ENCODE measurements at regions not wholly inside any gene's neighbourhood (a gene's known extent, or its start where the extent isn't known, plus 50 kb on each side); places are given as distances from the start of the nearest gene placed in this dataset.

DNA sequence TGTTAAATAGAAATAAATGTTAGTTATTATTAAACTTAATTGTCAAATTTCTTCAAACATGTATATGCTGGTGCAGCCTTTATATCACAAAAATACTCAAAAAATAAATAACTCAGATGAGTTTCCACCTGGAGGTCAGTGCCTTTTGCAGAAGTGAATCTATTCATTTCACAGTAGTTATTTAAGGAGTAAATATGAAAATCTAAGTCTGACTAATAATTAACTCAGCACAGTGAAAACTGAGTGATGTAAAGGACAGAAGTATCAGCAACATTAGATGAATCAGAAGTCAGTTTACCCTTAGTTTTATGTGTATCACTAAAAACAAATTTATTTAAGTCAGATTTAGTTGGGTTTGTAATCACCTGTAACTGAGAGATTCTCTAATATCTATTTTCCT, 2135.4 kb downstream of the MRPL39 start:
- H3K36me3 ChIP-seq (ENCODE audit: control insufficient read depth in 2 of 2, extremely low read depth in 1 of 2, insufficient read depth in 2 of 2, low read length in 2 of 2): no peaks in the 10 kb centered on the region
- no peaks in the 10 kb centered on the region for H4K20me1 ChIP-seq (replicated peaks; ENCODE audit: control insufficient read depth, extremely low read depth, insufficient read depth, low read length)
- H3K4me1 ChIP-seq (ENCODE audit: control insufficient read depth, extremely low read depth, insufficient read depth, low read length): no peaks in the 10 kb centered on the region
- no peaks in the 10 kb centered on the region for H3K9me3 ChIP-seq (replicated peaks; ENCODE audit: control insufficient read depth, insufficient read depth, low read length)
- no peak overlapping the region for H2AFZ ChIP-seq (ENCODE audit: low read depth, low read length)
- H3K79me2 ChIP-seq (ENCODE audit: control insufficient read depth, insufficient read depth, low read length): no peaks in the 10 kb centered on the region
- H3K9ac ChIP-seq (replicated peaks; ENCODE audit: extremely low read depth, insufficient read depth, low read length): no peak overlapping the region
- dilution Hi-C loops (cut with MboI; ENCODE audit: extremely low pct_ligation_motif_present, low sequenced_read_pairs): no loop called here
- ChIA-PET CTCF (no interaction called here), POLR2A (no interaction called here)
- no TSS peak for BruUV-seq (replicated peaks)
- H3K27ac ChIP-seq (ENCODE audit: insufficient read depth, low read depth, low read length): no peak overlapping the region
- FAIRE-seq: no peak
- no peak overlapping the region for H3K4me3 ChIP-seq (replicated peaks in 1 of 3; ENCODE audit: insufficient read depth in 1 of 3, low read depth in 1 of 3, low read length in 3 of 3)
- intact Hi-C loops (cut with micrococcal nuclease): no loop called here
- H3K27me3 ChIP-seq (ENCODE audit: control insufficient read depth in 2 of 2, insufficient read depth in 2 of 2, low read length in 2 of 2): no peaks in the 10 kb centered on the region
- TF ChIP-seq MAX (IDR thresholded peaks at IDR 0.05; ENCODE audit: insufficient read depth, insufficient read length): no peak
- no peak for TF ChIP-seq CTCF (IDR thresholded peaks at IDR 0.05; ENCODE audit: extremely low read depth in 1 of 2, insufficient read depth in 1 of 2, low read depth in 1 of 2, low read length in 2 of 2)
- no peak for TF ChIP-seq FOS (IDR thresholded peaks at IDR 0.05; ENCODE audit: borderline replicate concordance, insufficient read depth, low read length)
- TF ChIP-seq POLR2AphosphoS5 (IDR thresholded peaks at IDR 0.05; ENCODE audit: insufficient read depth, low read depth, low read length): no peak
- no peak for TF ChIP-seq POLR2A (IDR thresholded peaks at IDR 0.05; ENCODE audit: low read depth, low read length)
- TF ChIP-seq EZH2 (IDR thresholded peaks at IDR 0.05; ENCODE audit: borderline replicate concordance, low read depth, low read length, severe bottlenecking): no peak
- TF ChIP-seq JUN (IDR thresholded peaks at IDR 0.05; ENCODE audit: borderline replicate concordance, insufficient read depth, insufficient read length, low read depth): no peak
- TF ChIP-seq GATA2 (IDR thresholded peaks at IDR 0.05; ENCODE audit: insufficient read depth, insufficient read length, low read depth, low read length): no peak
- TF ChIP-seq MYC (IDR thresholded peaks at IDR 0.05; ENCODE audit: low read depth, low read length): no peak
- no peak overlapping the region for H3K4me2 ChIP-seq (ENCODE audit: insufficient read depth, low read length)
- no peak for DNase-seq (ENCODE audit: low read depth, low spot score)
- no peaks in the 10 kb centered on the region for H3K9me1 ChIP-seq (replicated peaks; ENCODE audit: control insufficient read depth, extremely low read depth, insufficient read depth, low read length)

Measured in endothelial cell of umbilical vein (primary cell).